WTC11 (cell line): ENCODE measurements at regions not wholly inside any gene's neighbourhood (a gene's known extent, or its start where the extent isn't known, plus 50 kb on each side); places are given as distances from the start of the nearest gene placed in this dataset.

Experiments used
- ATAC-seq: fragments of 200-7000 bp; cut with Tn5 transposase; 2 replicates; pipeline ENCODE4 v1.10.0; 2021; ENCODE audit warnings: mild to moderate bottlenecking, moderate library complexity
- CTCF ChIA-PET: fragments of 300-600 bp; sonication (Branson Sonifier 250); formaldehyde crosslinking; loops from one replicate; lab custom pipeline; 2021; ENCODE audit warnings: antibody characterized with exemption; lab: Charles Lee
- POLR2A ChIA-PET: fragments of 350-600 bp; sonication (Branson Sonifier 250); formaldehyde crosslinking; loops from one replicate; lab custom pipeline; 2021; ENCODE audit warnings: antibody characterized with exemption; lab: Charles Lee
- DNase-seq: peaks from one replicate; pipeline ENCODE4 v3.0.0; 2021; ENCODE audit warnings: low spot score
- H3K27ac Mint-ChIP-seq: 2 replicates; pipeline ENCODE4 v1.8.0; 2021; ENCODE audit warnings: mixed read lengths
- H3K27me3 Mint-ChIP-seq: 2 replicates; pipeline ENCODE4 v1.8.0; 2021; ENCODE audit warnings: low read depth, mild to moderate bottlenecking, moderate library complexity, mixed read lengths
- H3K36me3 Mint-ChIP-seq: 2 replicates; pipeline ENCODE4 v1.8.0; 2021; ENCODE audit warnings: mixed read lengths
- H3K4me1 Mint-ChIP-seq: 2 replicates; pipeline ENCODE4 v1.8.0; 2022; ENCODE audit warnings: mixed read lengths
- H3K4me3 Mint-ChIP-seq: 2 replicates; pipeline ENCODE4 v1.8.0; 2021; ENCODE audit warnings: mild to moderate bottlenecking, moderate library complexity, mixed read lengths
- H3K9me3 Mint-ChIP-seq: 2 replicates; pipeline ENCODE4 v1.8.0; 2021; ENCODE audit warnings: mixed read lengths
- ARID4B ChIP-seq: sonication (generic); formaldehyde crosslinking; IDR thresholded peaks from 2 replicates; pipeline ENCODE4 v1.8.0; 2023; ENCODE audit warnings: missing genetic modification reagents, mild to moderate bottlenecking, borderline replicate concordance
- CBFB ChIP-seq: sonication (generic); formaldehyde crosslinking; IDR thresholded peaks from 2 replicates; pipeline ENCODE4 v1.8.1; 2022; ENCODE audit warnings: mild to moderate bottlenecking, low read depth, missing genetic modification reagents
- CTCF ChIP-seq: fragments of 200-600 bp; IDR thresholded peaks from 2 replicates; pipeline ENCODE4 v1.8.0; 2022; ENCODE audit warnings: antibody characterized with exemption
- EMX1 ChIP-seq: fragments of 250-450 bp; sonication (Bioruptor Pico); IDR thresholded peaks from 2 replicates; pipeline ENCODE4 v1.8.0; 2021; ENCODE audit warnings: mild to moderate bottlenecking
- ETV6 ChIP-seq: sonication (generic); formaldehyde crosslinking; IDR thresholded peaks from 2 replicates; pipeline ENCODE4 v1.8.1; 2022; ENCODE audit warnings: mild to moderate bottlenecking, missing genetic modification reagents
- FOXP4 ChIP-seq: sonication (generic); formaldehyde crosslinking; IDR thresholded peaks from 2 replicates; pipeline ENCODE4 v1.8.0; 2022; ENCODE audit warnings: mild to moderate bottlenecking, missing genetic modification reagents
- GRHL2 ChIP-seq: fragments of 250-450 bp; sonication (Bioruptor Pico); IDR thresholded peaks from 2 replicates; pipeline ENCODE4 v1.8.0; 2022; ENCODE audit warnings: mild to moderate bottlenecking, moderate library complexity; ENCODE audit not compliant: insufficient replicate concordance, severe bottlenecking
- HMGA2 ChIP-seq: fragments of 250-450 bp; sonication (Bioruptor Pico); IDR thresholded peaks from 2 replicates; pipeline ENCODE4 v1.4.0; 2021; ENCODE audit warnings: mild to moderate bottlenecking, moderate library complexity
- IRF1 ChIP-seq: sonication (generic); formaldehyde crosslinking; IDR thresholded peaks from 2 replicates; pipeline ENCODE4 v1.8.0; 2023; ENCODE audit warnings: missing genetic modification reagents
- KAT7 ChIP-seq: sonication (generic); formaldehyde crosslinking; IDR thresholded peaks from 2 replicates; pipeline ENCODE4 v1.8.1; 2023; ENCODE audit warnings: missing genetic modification reagents, mild to moderate bottlenecking, borderline replicate concordance
- MAX ChIP-seq: sonication (generic); formaldehyde crosslinking; IDR thresholded peaks from 2 replicates; pipeline ENCODE4 v1.8.0; 2022; ENCODE audit warnings: mild to moderate bottlenecking, missing genetic modification reagents
- MXD4 ChIP-seq: fragments of 250-450 bp; sonication (Bioruptor Pico); IDR thresholded peaks from 2 replicates; pipeline ENCODE4 v1.8.0; 2021; ENCODE audit warnings: mild to moderate bottlenecking, moderate library complexity, borderline replicate concordance
- PREB ChIP-seq: sonication (generic); formaldehyde crosslinking; IDR thresholded peaks from 2 replicates; pipeline ENCODE4 v1.8.1; 2022; ENCODE audit warnings: mild to moderate bottlenecking, missing genetic modification reagents, moderate library complexity, borderline replicate concordance
- RELA ChIP-seq: sonication (generic); formaldehyde crosslinking; IDR thresholded peaks from 2 replicates; pipeline ENCODE4 v1.8.1; 2022; ENCODE audit warnings: missing genetic modification reagents, mild to moderate bottlenecking, borderline replicate concordance
- TP53 ChIP-seq: sonication (generic); formaldehyde crosslinking; IDR thresholded peaks from 2 replicates; pipeline ENCODE4 v1.8.1; 2023; ENCODE audit warnings: mild to moderate bottlenecking, missing genetic modification reagents
- USF2 ChIP-seq: sonication (generic); formaldehyde crosslinking; IDR thresholded peaks from 2 replicates; pipeline ENCODE4 v1.8.1; 2023; ENCODE audit warnings: mild to moderate bottlenecking, missing genetic modification reagents, moderate library complexity
- ZMAT4 ChIP-seq: fragments of 250-450 bp; sonication (Bioruptor Pico); IDR thresholded peaks from 2 replicates; pipeline ENCODE4 v1.9.0; 2021; ENCODE audit warnings: mild to moderate bottlenecking
- ZNF121 ChIP-seq: sonication (generic); formaldehyde crosslinking; IDR thresholded peaks from 2 replicates; pipeline ENCODE4 v1.8.0; 2023; ENCODE audit warnings: missing genetic modification reagents
- ZNF138 ChIP-seq: sonication (generic); formaldehyde crosslinking; conservative IDR thresholded peaks from 2 replicates; pipeline ENCODE4 v1.8.1; 2022; ENCODE audit warnings: mild to moderate bottlenecking, moderate library complexity, missing genetic modification reagents
- ZNF219 ChIP-seq: sonication (generic); formaldehyde crosslinking; IDR thresholded peaks from 2 replicates; pipeline ENCODE4 v1.8.0; 2023; ENCODE audit warnings: missing genetic modification reagents, mild to moderate bottlenecking, borderline replicate concordance
- ZNF263 ChIP-seq: sonication (generic); formaldehyde crosslinking; IDR thresholded peaks from 2 replicates; pipeline ENCODE4 v1.8.1; 2022; ENCODE audit warnings: low read depth, mild to moderate bottlenecking, moderate library complexity, missing genetic modification reagents
- ZNF317 ChIP-seq: sonication (generic); formaldehyde crosslinking; IDR thresholded peaks from 2 replicates; pipeline ENCODE4 v1.8.1; 2023; ENCODE audit warnings: low read depth, mild to moderate bottlenecking, moderate library complexity, missing genetic modification reagents, borderline replicate concordance
- ZNF396 ChIP-seq: fragments of 250-450 bp; sonication (Bioruptor Pico); IDR thresholded peaks from 2 replicates; pipeline ENCODE4 v1.8.0; 2021; ENCODE audit warnings: mild to moderate bottlenecking, moderate library complexity, borderline replicate concordance
- ZNF416 ChIP-seq: fragments of 250-450 bp; sonication (Bioruptor Pico); IDR thresholded peaks from 2 replicates; pipeline ENCODE4 v1.9.0; 2021; ENCODE audit warnings: mild to moderate bottlenecking, inconsistent platforms

GRCh38 chr5:15333091-15333490 is 166.9 kb upstream of the FBXL7 start (continued):
- no peak for TF ChIP-seq IRF1
- TF ChIP-seq GRHL2 (CRISPR knock-in tag) = no peak
- TF ChIP-seq RELA (CRISPR knock-in tag) = no peak
- TF ChIP-seq ETV6 (CRISPR knock-in tag) = no peak
- no peak for TF ChIP-seq FOXP4 (CRISPR knock-in tag)
- TF ChIP-seq MXD4 (CRISPR knock-in tag) = no peak

GRCh38 chr5:15326932-15327331 is 173.0 kb upstream of the FBXL7 start:
- Mint-ChIP-seq H3K4me1 (no peaks in the 10 kb centered on the region), H3K36me3 (no peaks in the 10 kb centered on the region), H3K4me3 (no peak overlapping the region), H3K27me3 (no peaks in the 10 kb centered on the region), H3K27ac (no peak overlapping the region), H3K9me3 (peaks cover 5% of the 10 kb centered on the region; the same call in 1 of the 2 replicates)
- DNase-seq = no peak
- no peak for ATAC-seq
- CTCF ChIA-PET = no interaction called here
- TF ChIP-seq EMX1 (CRISPR knock-in tag) = no peak
- no peak for TF ChIP-seq KAT7
- TF ChIP-seq ZNF121 (CRISPR knock-in tag) = no peak
- TF ChIP-seq MAX = no peak
- no peak for TF ChIP-seq ZNF138 (CRISPR knock-in tag)
- no peak for TF ChIP-seq ZNF396
- TF ChIP-seq HMGA2 (CRISPR knock-in tag) = no peak
- TF ChIP-seq CBFB (CRISPR knock-in tag) = no peak
- TF ChIP-seq ZMAT4 = no peak
- no peak for TF ChIP-seq USF2 (CRISPR knock-in tag)
- no peak for TF ChIP-seq PREB
- no peak for TF ChIP-seq ZNF416 (CRISPR knock-in tag)
- no peak for TF ChIP-seq TP53 (CRISPR knock-in tag)
- no peak for TF ChIP-seq ZNF317 (CRISPR knock-in tag)
- TF ChIP-seq ZNF219 (CRISPR knock-in tag) = no peak
- no peak for TF ChIP-seq ARID4B (CRISPR knock-in tag)
- no peak for TF ChIP-seq CTCF
- no peak for TF ChIP-seq ZNF263
- TF ChIP-seq, all 79 proteins: peak for 0
- POLR2A ChIA-PET = no interaction called here
